ENCODE measurements at regions not wholly inside any gene's neighbourhood (a gene's known extent, or its start where the extent isn't known, plus 50 kb on each side); places are given as distances from the start of the nearest gene placed in this dataset.

DNA sequence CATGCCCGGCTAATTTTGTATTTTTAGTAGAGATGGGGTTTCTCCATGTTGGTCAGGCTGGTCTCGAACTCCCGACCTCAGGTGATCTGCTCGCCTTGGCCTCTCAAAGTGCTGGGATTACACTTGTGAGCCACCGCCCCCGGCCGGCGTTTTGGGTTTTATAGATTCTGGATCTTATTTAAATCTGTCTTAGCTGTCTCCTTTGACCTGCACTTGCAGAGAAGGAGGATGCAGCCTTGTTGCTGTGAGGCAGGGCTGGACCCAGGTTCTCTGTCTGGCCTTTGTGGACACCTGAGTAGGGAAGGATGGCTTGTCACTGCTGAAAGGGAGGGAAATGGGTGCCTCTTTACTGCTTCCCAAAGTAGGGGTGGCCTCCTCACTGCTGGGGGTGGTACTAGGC, 83.0 kb upstream of the HS6ST1 start:
- no peak for DNase-seq (ENCODE audit: low spot score)

DNA sequence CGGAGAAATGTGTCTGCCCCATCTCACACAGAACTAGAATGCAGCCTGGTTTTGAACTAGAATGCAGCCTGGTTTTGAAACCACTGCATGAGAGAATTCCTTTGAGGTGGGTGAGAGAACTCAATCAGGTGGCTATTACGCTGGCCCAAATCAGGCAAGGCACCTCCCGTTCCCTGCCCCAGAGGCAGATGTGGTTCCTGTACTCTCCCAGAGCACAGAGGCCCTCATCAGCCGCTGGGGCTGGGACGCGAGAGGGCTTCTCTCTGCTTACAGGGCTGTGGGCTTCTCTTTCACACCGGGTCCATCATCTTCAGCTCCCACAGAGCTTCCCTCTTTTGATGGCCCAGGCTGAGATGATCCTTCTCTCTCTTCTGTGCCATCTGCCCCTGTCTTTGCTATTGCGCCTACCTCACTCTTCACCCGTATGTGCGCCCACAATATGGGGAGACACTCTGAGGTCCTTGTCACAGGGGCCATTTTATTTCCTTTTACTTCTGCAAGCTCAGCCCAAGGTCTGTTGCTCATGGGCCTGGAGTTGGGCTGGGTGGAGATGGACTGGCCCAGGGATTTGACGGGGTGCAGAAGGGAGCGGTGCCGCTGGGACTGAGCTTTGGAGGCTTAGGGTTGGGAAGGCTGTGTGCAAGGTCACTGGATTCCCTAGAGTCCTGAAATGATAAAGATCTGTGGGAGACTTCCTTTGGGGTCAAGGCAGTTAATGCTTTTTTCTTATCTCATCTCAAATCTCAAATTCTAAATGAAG, 84.4 kb upstream of the HS6ST1 start:
- DNase-seq (ENCODE audit: low spot score), result no peak

DNA sequence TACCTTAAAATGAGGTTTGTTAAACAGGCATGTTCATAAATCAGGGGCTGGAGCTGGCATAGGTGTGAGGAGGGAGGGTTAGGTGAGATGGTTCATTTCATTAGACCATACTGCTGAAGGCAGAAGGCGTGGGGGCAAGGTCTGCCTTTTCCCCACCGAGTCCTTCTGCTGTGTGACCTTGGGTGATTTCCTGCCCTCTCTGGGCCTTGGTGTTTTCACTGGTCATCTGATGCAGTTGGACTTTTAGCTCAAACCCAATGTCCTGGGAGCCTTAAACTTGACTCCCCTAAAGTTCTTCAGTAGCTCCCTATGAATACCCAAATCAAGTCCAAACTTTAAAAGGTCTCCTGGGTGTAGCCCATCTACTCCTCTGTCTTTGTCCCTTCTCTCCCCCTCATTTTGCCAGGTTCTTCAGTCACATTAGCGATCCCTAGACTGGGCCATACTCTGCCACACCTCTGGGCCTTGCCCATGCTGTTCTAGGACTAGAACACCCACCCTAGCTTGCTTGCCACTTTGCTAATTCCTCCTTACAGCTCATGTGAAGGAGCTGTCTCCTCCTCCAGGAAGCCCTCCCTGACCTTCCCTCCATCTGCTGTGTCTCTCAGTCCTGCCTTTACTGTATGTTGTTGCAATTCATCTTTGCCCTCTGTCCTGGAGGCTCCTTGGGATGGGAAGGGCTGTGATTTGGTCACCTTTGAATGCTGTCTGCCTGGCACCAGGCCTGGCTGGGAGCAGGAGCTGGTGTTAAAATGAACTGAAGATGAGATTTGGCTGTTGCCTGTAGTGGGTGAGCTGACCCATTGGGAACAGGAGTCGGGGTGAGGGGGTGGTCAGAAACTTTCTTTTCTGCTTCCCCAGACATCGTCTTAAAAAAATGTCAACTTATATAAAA, 85.4 kb upstream of the HS6ST1 start:
- DNase-seq (ENCODE audit: low spot score), result no peak

DNA sequence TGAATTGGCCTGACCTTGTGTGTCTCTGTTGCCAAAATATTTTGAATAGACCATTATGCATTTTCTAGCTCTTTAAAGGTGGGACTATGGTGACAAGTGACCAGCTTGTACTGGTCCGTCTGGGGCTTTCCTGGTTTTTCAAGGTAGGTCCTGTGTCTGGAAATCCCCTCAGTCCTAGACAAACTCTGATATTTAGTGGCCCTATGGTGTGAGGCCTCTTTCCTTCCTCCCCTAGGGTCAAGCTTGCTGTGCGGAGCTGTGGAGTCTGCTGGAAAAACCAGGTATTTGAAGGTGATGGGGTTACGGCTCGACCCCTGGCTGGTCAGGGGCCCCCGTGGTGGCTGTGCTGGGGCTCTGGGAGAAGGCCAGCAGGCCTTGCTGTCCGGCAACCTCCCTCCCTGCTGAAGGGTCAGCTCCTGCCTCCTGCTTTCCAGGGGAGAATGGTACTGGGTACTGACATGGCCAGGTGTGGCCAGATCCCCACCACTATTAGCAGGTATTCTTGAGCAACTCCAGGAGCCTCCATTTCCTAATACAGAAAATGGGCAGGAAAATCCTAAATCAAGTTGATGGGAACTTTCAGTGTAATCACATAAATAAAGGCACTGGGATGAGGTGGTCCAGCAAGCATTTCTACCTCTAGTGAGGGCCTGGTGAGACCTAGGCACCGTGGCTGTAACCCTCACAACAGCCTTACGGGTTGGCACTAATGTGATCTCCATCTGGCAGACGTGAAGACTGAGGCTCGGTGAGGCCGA, 86.2 kb upstream of the HS6ST1 start:
- DNase-seq (ENCODE audit: low spot score), result no peak

DNA sequence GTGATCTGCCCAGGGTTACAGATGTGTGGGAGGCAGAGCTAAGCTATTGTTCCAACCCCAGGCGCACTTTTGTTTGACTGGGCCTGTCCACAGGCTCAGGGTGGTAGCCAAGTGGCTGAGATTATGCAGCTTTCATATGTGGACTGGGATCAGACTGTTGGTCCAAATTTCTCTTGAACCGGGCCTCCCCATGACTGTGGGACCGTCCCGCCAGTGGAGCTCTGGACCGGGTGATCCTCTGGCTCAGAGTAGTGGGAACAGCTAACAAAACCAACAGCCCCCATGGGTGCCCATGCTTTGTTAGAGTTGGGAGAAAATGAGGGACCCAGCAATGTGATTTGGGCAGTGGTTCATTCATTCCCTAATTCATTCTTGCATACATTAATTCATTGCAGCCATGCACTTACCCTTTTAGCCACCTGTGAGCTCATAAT, 86.8 kb upstream of the HS6ST1 start:
- no peak for DNase-seq (ENCODE audit: low spot score)

DNA sequence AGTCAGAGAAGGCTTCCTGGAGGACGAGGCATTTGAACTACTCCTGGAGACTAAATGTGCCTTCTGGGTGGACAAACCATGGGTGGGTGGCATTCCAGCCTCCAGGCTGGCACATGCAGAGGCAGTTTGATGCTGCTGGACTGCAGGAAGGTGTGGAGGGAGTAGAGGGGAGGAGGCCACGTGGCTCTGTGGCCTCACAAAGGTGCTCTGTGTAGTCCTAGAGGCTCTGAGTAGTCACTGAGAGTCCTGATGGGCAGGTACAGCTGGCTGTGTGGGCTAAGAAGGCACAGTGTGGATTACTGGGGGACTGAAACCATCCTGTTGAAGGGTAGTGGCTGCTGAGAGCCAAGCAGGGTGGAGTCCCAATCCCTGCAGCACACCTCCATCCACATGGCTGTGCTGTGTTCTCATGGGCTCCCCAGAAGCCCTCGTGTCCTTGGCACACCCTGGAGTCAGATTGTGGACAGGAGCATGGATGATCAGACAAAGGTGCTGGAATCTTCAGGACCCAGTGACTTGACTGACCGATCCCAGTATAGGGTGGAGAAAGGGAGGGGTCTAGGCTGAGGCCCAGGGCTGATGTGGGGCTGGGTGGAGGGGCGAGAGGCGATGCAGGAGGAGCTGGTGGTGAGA, 87.4 kb upstream of the HS6ST1 start:
- no peak for DNase-seq (ENCODE audit: low spot score)

DNA sequence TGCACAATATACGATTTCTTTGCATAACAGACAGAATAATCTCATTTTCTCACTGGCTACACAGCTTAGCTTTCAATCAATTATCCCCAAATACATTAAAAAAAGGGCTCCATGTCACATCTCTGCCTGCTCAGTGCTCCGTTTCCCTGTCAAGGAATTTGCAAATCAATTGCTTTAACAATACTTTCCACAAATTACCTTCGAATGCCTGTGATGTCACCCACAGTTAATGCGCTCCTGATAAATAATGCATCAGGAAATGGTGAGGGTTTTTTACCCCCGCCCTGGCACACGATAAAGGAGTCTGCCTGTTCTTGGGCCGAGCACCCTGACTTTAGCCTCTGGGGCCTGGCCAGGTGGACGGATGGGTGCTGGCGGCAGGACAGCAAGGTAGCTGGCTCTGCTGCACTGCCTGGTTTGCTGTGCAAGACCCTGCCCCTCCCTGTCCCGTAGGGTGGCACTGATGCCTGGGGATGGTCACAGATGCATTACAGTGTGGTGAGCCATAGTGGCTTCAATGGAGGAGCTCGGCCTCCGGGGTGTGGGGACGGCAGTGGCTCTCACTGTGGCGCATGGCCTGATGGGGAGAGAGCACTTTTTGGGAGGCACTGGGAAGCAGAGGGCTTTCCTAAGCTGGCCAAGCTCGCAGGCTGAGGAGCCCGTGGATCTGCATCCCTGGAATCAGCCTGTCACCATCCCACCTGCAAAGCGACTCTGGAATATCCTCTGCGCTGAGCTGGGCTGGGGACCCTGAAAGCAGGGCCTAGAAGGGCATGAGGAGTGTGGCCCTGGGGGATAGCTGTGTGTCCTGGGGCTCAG, 88.3 kb upstream of the HS6ST1 start:
- DNase-seq (ENCODE audit: low spot score), result no peak

DNA sequence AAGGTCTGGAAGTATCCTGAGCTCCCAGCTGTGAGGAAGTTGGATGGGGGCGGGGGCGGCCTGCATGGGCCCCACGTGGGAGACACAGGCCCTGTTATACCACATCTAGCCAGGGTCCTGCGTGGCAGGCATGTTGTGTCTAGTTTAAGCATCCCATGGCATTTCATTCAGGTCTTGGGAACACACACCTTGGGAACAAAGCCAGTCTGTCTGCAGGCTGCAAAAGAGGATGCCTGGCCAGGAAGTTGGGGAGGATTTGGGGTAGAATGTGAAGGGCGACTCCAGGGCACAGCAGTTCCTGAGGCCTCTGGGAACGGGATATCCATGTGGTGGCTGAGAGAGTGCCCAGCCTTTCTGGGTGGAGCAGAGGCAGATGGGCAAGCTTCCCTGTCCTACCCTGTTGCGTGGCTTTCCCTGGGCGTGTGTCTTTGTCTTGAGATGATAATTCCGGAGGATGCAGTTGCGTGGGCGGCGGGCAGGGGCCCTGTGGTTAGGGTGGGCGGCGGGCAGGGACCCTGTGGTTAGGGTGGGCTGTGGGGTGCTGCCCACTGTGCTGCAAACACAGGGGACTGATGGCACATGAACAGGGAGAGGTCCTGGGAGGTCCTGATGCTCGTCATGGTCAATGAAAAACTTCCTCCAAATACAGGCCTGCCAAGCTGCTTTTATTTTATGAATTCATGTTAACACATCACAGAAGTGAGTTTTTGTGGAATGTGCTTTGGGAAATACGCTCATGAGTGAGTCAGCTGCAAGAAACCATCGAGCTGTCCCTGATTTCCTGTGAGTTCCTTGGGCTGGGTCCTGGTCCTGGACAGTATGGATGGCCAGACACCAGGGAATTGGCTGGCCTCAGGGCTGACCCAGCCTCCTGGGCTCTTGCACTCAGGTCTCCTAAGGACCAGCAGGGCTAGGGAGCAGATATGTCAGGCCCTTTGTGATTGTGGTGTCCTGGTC, 90.0 kb upstream of the HS6ST1 start:
- peak; percentile 89 for DNase-seq (ENCODE audit: low spot score)

DNA sequence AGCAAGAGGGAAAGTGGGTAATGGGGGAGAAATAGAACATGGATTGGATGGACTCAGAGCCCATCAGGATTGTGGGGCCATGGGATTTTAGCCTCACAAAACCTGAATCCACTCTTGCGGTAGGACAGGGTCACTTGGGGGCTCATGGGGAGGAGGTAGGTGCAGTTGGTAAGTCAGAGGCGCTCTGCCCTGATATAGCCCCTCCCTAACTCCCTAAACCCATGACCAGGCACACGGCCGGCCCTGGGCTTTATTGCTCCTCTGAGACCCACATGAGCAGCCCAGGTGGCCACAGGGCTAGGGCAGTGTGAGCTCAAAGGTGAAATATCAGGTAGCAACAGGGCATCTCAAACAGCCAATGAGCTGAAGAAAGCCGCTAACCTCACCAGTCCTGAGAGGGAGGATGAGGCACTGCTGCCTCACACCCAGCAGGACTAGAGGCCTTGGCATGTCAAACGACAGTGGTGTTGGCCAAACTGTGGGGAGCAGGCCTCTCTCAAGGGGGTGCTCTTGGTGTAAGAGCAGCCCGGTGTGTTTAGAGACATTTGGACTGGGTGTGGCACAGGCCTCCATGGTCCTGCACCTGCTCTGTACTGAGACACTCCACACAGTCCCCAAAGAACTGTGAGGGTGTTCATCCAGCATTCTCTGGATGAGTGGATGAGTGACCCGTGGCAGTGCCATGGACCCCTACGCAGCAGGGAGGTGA, 90.8 kb upstream of the HS6ST1 start:
- no peak for DNase-seq (ENCODE audit: low spot score)

DNA sequence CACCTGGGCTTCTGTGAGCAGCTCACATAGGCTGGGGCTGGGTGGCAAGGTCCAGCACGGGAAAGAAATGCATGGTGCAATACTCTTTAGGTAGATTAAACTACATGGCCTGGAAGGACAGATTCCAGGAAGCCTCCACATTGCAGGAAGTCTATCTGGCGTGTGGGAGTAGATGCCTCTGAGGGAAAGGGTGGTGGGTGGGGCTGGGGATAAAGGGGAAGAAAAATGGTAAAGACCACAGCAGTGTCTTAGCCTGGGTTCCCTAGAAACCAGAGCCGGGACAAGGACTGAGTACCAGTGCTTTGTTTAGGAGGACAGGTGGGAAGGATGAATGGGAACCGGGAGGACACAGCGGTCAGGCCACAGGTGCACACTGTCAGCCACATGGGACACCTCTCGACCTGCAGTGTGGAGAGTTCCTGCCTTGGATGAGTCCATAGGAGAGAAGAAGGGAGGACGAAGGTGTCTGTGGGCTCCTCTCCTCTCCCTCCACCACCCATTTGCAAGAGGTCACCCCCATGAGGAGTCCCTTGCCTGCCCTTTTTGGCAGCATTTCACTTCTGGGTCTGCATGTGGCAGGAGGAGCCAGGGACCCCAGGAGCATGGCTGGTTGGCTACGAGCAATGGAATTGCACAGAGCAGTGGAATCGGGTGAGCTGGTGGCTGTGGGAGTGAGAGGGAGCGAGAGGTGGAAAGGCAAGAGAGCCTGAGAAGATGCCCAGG, 91.5 kb upstream of the HS6ST1 start:
- DNase-seq (ENCODE audit: low spot score), result no peak

DNA sequence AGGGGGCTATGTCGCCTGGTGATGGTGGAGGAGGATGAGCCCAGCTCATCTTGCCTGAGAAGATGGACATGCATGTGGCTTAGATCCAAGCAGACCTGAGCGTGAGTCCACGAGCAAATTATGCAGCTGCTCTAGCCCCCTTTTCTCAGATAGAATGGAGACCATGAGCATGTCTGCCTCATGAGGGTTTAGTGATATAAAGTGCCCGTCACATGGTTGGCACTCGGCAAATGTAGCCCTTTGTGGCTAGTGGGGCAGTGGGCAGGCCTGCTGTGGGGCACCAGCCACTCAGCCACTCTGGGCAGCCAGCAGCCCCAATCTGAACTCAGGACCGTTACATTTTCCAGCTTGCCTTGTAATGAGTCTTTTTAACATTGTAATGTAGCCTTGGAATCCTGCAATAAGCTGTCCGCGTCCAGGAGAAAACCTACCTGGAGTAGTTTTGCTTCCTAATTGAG, 92.1 kb upstream of the HS6ST1 start:
- no peak for DNase-seq (ENCODE audit: low spot score)

DNA sequence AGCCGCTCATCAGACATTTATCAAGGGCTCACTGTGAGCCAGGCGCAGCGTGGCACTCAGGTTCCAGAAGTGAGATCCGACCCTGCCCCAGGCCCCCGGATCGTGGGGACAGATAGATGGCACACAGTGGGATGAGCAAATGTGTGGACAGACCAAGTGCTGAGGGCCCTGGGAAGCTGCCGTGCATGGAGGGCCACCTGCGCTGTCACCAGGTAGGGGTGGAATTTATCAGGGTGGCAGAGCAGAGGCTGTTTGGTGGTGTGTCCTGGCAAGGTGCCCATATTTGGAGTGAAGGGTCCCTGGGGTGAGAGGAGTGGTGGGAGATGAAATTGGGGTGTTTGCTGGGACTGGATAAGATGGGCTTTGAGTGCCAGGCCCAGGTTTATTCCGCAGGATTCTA, 92.8 kb upstream of the HS6ST1 start:
- DNase-seq (ENCODE audit: low spot score), result no peak

DNA sequence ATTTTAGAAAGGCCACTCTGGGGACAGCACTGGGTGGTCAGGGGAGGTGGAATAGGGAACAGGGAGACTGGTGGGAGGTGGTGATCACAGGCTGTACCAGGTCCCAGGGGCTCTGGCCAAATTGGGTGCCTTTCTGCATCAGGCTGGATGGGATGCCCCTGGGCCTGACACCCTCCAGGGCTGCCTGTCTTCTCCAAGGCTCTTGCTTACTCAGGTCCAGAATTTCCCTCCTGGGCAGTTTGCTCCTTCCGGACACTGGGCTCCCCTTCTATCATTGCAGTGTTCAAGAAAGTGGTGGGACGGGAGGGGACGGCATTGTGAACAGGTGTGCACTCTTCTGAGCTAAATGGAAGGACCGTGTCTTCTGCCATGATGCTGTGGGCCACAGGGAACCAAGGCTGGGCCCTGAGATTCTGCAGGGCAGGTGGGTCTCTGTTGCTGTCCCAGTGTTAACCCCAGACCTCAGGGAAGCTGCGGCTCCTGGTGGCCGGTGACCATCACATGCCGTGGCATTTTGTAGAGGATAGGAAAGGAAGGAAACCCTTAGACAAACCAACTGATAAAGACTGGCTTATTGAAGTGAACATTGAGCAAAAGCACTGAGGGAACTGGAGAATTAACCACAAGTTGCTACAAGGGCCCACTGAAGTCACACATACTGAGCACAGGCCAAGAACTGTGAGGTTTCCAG, 93.7 kb upstream of the HS6ST1 start:
- no peak for DNase-seq (ENCODE audit: low spot score)

DNA sequence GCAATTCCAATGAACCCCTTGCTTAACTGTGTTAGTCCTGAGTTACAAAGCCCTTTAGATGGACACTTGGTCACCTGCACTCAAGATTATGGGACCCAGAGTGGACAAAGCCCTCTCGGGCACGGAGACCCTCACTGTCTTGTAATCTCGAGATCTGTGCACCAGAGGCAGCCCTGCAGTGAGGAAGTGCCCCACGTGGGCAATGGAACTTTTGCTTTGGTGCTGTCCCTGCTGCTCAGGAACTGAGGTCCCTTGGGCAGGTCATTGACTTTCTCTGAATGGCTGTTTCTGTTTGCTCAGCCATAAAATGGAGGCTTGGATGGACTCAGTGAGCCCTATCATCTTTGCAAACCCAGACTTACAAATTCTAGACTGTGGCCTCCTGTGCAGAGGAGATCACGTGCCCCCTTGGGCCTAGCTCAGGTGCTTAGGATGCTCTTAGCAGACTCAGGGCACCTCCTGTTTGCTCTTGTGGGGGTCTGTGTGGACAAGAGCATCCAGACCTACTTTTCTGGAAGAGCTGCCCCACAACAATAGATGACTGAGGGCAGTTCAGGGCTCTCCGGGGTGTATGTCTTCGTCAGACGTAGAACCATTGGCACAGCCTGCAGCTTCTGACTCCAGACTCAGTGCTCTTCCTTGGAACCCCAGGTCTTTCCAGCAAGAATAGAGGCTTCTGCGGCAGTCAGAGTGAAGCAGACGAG, 94.5 kb upstream of the HS6ST1 start:
- no peak for DNase-seq (ENCODE audit: low spot score)

DNA sequence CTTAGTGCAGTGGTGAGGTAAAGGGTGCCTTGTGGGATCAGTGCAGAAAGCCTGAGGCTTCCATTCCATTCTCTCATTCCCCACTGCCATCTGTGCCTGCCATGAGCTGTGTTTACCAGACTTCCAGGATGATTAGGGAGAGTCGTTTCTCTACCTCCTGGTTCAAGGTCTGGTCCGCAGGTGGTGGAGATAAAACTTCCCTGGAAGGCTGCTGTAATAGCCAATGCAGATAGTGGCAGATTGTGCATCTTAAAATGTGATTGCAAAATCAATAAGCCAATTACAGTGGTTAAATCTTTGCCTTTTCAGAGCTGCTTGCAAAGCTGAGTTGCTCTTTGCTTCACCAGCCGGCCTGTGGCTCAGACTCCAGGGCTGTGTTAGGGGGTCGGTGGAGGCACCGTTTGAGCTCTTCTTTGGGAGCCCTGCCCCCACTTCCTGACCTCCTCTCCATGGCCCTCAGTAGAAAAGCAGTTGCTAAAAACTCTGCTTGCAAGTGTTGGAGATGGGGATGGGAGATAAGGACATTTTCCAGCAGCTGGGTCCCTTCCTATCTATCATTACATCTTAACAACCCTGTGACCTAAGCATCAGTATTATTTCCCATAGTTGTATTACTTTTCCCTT, 95.2 kb upstream of the HS6ST1 start:
- DNase-seq (ENCODE audit: low spot score), result no peak

DNA sequence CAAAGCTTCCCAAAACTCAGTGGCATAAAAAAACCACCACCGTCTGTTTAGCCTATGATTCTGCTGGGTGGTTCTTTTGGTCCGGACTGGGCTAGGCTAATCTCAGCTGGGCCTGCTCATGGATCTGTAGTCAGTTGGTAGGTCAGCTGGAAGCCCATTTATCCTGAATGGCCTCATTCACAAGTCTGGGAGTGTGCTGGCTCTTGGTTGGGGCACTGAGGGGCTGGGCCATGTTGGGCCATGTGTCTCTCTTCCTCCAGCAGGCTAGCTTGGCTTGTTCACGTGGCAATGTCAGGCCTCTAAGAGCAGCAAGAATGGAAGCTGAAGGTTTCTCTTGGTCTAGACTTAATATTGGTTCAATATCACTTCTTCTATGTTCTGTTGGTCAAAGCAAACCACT, 95.7 kb upstream of the HS6ST1 start:
- DNase-seq (ENCODE audit: low spot score), result no peak
